AG08395 (cell line): ENCODE measurements at regions not wholly inside any gene's neighbourhood (a gene's known extent, or its start where the extent isn't known, plus 50 kb on each side); places are given as distances from the start of the nearest gene placed in this dataset.

ENCODE experiments used
- DNase-seq: peaks from one replicate; pipeline ENCODE4 v3.0.0; 2012; ENCODE audit warnings: mixed read lengths, low spot score

GRCh38 chr5:164027738-164028137 lies 522.3 kb downstream of the MAT2B start:
- DNase-seq: no peak

GRCh38 chr5:164038128-164038783 lies 532.8 kb downstream of the MAT2B start:
- DNase-seq: no peak

GRCh38 chr5:164041105-164041504 lies 535.7 kb downstream of the MAT2B start:
- no peak for DNase-seq

- DNase-seq: no peak
Observed at GRCh38 chr5:164048359-164048926, 543.0 kb downstream of the MAT2B start.

- DNase-seq: no peak
Observed at GRCh38 chr5:164051745-164052144, 546.3 kb downstream of the MAT2B start.

GRCh38 chr5:164052536-164053093 lies 547.2 kb downstream of the MAT2B start:
- DNase-seq: no peak

- no peak for DNase-seq
Observed at GRCh38 chr5:164053123-164053522, 547.7 kb downstream of the MAT2B start.

GRCh38 chr5:164054461-164054860 lies 549.0 kb downstream of the MAT2B start:
- no peak for DNase-seq

- DNase-seq: no peak
Observed at GRCh38 chr5:164057121-164057520, 551.7 kb downstream of the MAT2B start.

GRCh38 chr5:164058621-164059020 lies 553.2 kb downstream of the MAT2B start:
- no peak for DNase-seq

GRCh38 chr5:164059471-164059870 lies 554.1 kb downstream of the MAT2B start:
- DNase-seq: no peak

GRCh38 chr5:164060786-164061355 lies 555.5 kb downstream of the MAT2B start:
- DNase-seq: no peak

- no peak for DNase-seq
Observed at GRCh38 chr5:164062304-164062703, 556.9 kb downstream of the MAT2B start.

- no peak for DNase-seq
Observed at GRCh38 chr5:164065266-164065665, 559.8 kb downstream of the MAT2B start.

- DNase-seq: no peak
Observed at GRCh38 chr5:164071671-164072070, 566.3 kb downstream of the MAT2B start.

GRCh38 chr5:164073081-164073480 lies 567.7 kb downstream of the MAT2B start:
- no peak for DNase-seq

- DNase-seq: no peak
Observed at GRCh38 chr5:164076556-164076955, 571.1 kb downstream of the MAT2B start.

GRCh38 chr5:164090358-164090757 lies 584.9 kb downstream of the MAT2B start:
- no peak for DNase-seq

- DNase-seq: no peak
Observed at GRCh38 chr5:164091836-164092235, 586.4 kb downstream of the MAT2B start.

GRCh38 chr5:164094291-164094690 lies 588.9 kb downstream of the MAT2B start:
- DNase-seq: no peak

GRCh38 chr5:164097749-164098148 lies 592.3 kb downstream of the MAT2B start:
- DNase-seq: no peak

GRCh38 chr5:164098531-164098930 lies 593.1 kb downstream of the MAT2B start:
- no peak for DNase-seq

GRCh38 chr5:164098979-164099378 lies 593.6 kb downstream of the MAT2B start:
- no peak for DNase-seq
